B cell (primary cell): ENCODE measurements at regions not wholly inside any gene's neighbourhood (a gene's known extent, or its start where the extent isn't known, plus 50 kb on each side); places are given as distances from the start of the nearest gene placed in this dataset.

Source experiments
- ATAC-seq: fragments of 200-7000 bp; cut with Tn5 transposase; one replicate; pipeline ENCODE4 v1.10.0; 2021; ENCODE audit warnings: low read depth, mild to moderate bottlenecking, moderate number of reproducible peaks, moderate library complexity
- CTCF ChIA-PET: fragments of 350-600 bp; sonication (Branson Sonifier 250); formaldehyde crosslinking; loops from one replicate; lab custom pipeline; 2021; ENCODE audit warnings: antibody characterized with exemption, inconsistent platforms; lab: Charles Lee
- POLR2A ChIA-PET: fragments of 350-600 bp; sonication (Branson Sonifier 250); formaldehyde crosslinking; loops from one replicate; lab custom pipeline; 2021; ENCODE audit warnings: antibody characterized with exemption; lab: Charles Lee
- DNase-seq: peaks from one replicate; pipeline ENCODE4 v3.0.0; 2013
- H2AFZ ChIP-seq: 2 replicates; pipeline ENCODE4 v1.6.1; 2012; ENCODE audit warnings: mild to moderate bottlenecking, low read depth, low read length; ENCODE audit not compliant: insufficient read depth, poor library complexity, severe bottlenecking
- H3K27ac ChIP-seq, 2 donors: 1 replicate in 1 of 2; 2 replicates in 1 of 2; pipeline ENCODE4 v1.5.1; 2012 to 2013; ENCODE audit warnings: low read length in 2 of 2, mild to moderate bottlenecking in 2 of 2, moderate library complexity in 1 of 2
- H3K27me3 ChIP-seq, 4 experiments: fragments of 200-600 bp in 1 of 4; sonication (generic) in 1 of 4; replicated peaks in 1 of 4; 1 replicate in 2 of 4; 2 replicates in 2 of 4; pipeline versions ENCODE4 v1.6.1 to v1.7.0; 2013 to 2016; ENCODE audit warnings: low read length in 3 of 4, mild to moderate bottlenecking in 2 of 4, mixed read lengths in 1 of 4, moderate library complexity in 1 of 4; ENCODE audit not compliant: insufficient read depth in 4 of 4, control insufficient read depth in 3 of 4; ENCODE audit errors: control extremely low read depth in 1 of 4
- H3K36me3 ChIP-seq, 2 experiments: replicated peaks in 1 of 2; 1 replicate in 1 of 2; 2 replicates in 1 of 2; pipeline versions ENCODE4 v1.6.1 to v1.7.1; 2013; ENCODE audit warnings: low read length in 1 of 2; ENCODE audit not compliant: insufficient read depth in 2 of 2, control insufficient read depth in 1 of 2; ENCODE audit errors: control extremely low read depth in 1 of 2, extremely low read depth in 1 of 2
- H3K4me1 ChIP-seq, 2 donors: fragments of 200-600 bp in 1 of 2; sonication (generic) in 1 of 2; 1 replicate in 1 of 2; 2 replicates in 1 of 2; pipeline versions ENCODE4 v1.5.1 to v1.6.1; 2013 to 2017; ENCODE audit warnings: low read length in 2 of 2; ENCODE audit not compliant: control insufficient read depth in 2 of 2, insufficient read depth in 2 of 2
- H3K4me2 ChIP-seq: replicated peaks from 2 replicates; pipeline ENCODE3; 2012; ENCODE audit warnings: mild to moderate bottlenecking, low read depth, low read length; ENCODE audit not compliant: poor library complexity, severe bottlenecking
- H3K4me3 ChIP-seq, 5 experiments: fragments of 200-600 bp in 1 of 5; sonication (generic) in 1 of 5; 1 replicate in 3 of 5; 2 replicates in 2 of 5; pipeline versions ENCODE4 v1.5.1 to v1.7.0; 2011 to 2016; ENCODE audit warnings: low read length in 4 of 5, mild to moderate bottlenecking in 4 of 5, low read depth in 2 of 5, control low read depth in 1 of 5, moderate library complexity in 1 of 5; ENCODE audit not compliant: insufficient read depth in 1 of 5; ENCODE audit errors: control extremely low read depth in 1 of 5, extremely low read depth in 1 of 5
- H3K79me2 ChIP-seq: fragments of 200-600 bp; sonication (generic); one replicate; pipeline ENCODE4 v1.6.0; 2016; ENCODE audit warnings: low read length; ENCODE audit not compliant: control insufficient read depth, insufficient read depth
- H3K9ac ChIP-seq: fragments of 200-600 bp; sonication (generic); 2 replicates; pipeline ENCODE4 v1.6.1; 2017; ENCODE audit warnings: mild to moderate bottlenecking, low read length, moderate library complexity
- H3K9me3 ChIP-seq, 3 donors: one replicate each; pipeline versions ENCODE4 v1.6.1 to v1.7.1; 2013; ENCODE audit warnings: low read length in 2 of 3; ENCODE audit not compliant: control insufficient read depth in 2 of 3, insufficient read depth in 1 of 3; ENCODE audit errors: control extremely low read depth in 1 of 3
- H4K20me1 ChIP-seq: 2 replicates; pipeline ENCODE4 v1.6.0; 2012; ENCODE audit warnings: mild to moderate bottlenecking, low read length; ENCODE audit not compliant: insufficient read depth, control insufficient read depth, poor library complexity, severe bottlenecking
- H3K27ac Mint-ChIP-seq: one replicate; pipeline ENCODE4 v1.8.0; 2021; ENCODE audit warnings: mixed read lengths
- H3K27me3 Mint-ChIP-seq: one replicate; pipeline ENCODE4 v1.8.0; 2021; ENCODE audit warnings: mixed read lengths
- H3K4me1 Mint-ChIP-seq: one replicate; pipeline ENCODE4 v1.8.0; 2021; ENCODE audit warnings: mixed read lengths
- H3K4me3 Mint-ChIP-seq: one replicate; pipeline ENCODE4 v1.8.0; 2021; ENCODE audit warnings: mixed read lengths
- H3K9me3 Mint-ChIP-seq: one replicate; pipeline ENCODE4 v1.8.0; 2022; ENCODE audit warnings: mixed read lengths; ENCODE audit not compliant: insufficient read depth
- EZH2 ChIP-seq: IDR thresholded peaks from 2 replicates; pipeline ENCODE4 v1.6.1; 2012; ENCODE audit warnings: borderline replicate concordance, low read depth, mild to moderate bottlenecking, moderate library complexity, low read length; ENCODE audit not compliant: insufficient read depth, poor library complexity, severe bottlenecking
- WGBS: methylation state at CpG from one replicate; pipeline ENCODE4 v1.1.5; 2013; ENCODE audit warnings: missing lambda C conversion rate; ENCODE audit not compliant: insufficient coverage; 5-methylcytosine and 5-hydroxymethylcytosine counted together
- intact Hi-C: fragments of 100-400 bp; cut with micrococcal nuclease; formaldehyde crosslinking; loops from one replicate; pipeline ENCODE4 v1.10.0; 2022
- TF ChIP-seq, protein P1 (sequence below): fragments of 200-600 bp; IDR thresholded peaks from one replicate; pipeline ENCODE4 v1.8.0; 2022; ENCODE audit warnings: antibody characterized with exemption, mild to moderate bottlenecking

DNA sequence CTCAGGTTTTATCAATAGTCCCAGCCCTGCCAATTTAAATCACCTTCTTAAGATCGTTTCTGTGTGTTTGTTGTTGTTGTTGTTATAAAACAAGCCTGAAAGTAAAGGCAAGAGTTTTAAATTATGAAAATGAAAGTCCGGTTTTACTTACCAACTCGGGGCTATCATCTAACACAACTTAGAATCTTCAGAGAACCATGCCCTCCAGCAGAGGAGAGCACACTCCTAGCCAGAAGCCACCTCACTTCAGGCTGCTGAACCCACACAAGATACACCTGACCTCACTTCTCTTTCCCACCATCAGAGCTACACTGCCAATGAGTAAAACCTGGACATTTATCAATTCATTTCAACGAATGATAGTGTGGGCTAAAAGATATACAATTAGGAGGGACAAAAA is 335.2 kb downstream of the IRS1 start:
- intact Hi-C loops, result no loop called here
- Histone ChIP-seq H3K9ac (no peak overlapping the region), H3K27me3 (no peaks in the 10 kb centered on the region), H4K20me1 (no peaks in the 10 kb centered on the region), H3K36me3 (no peaks in the 10 kb centered on the region), H3K4me3 (no peak overlapping the region), H3K79me2 (no peaks in the 10 kb centered on the region), H3K9me3 (no peaks in the 10 kb centered on the region), H3K4me1 (no peaks in the 10 kb centered on the region), H2AFZ (no peak overlapping the region), H3K27ac (no peak overlapping the region), H3K4me2 (no peak overlapping the region)
- H3K27me3 Mint-ChIP-seq, result no peaks in the 10 kb centered on the region
- ATAC-seq (no peak), DNase-seq (no peak)
- H3K9me3 Mint-ChIP-seq, result no peaks in the 10 kb centered on the region
- ChIA-PET POLR2A (no interaction called here), CTCF (no interaction called here)
- H3K27ac Mint-ChIP-seq, result no peak overlapping the region
- no peak for TF ChIP-seq EZH2
- TF ChIP-seq, protein P1, sequence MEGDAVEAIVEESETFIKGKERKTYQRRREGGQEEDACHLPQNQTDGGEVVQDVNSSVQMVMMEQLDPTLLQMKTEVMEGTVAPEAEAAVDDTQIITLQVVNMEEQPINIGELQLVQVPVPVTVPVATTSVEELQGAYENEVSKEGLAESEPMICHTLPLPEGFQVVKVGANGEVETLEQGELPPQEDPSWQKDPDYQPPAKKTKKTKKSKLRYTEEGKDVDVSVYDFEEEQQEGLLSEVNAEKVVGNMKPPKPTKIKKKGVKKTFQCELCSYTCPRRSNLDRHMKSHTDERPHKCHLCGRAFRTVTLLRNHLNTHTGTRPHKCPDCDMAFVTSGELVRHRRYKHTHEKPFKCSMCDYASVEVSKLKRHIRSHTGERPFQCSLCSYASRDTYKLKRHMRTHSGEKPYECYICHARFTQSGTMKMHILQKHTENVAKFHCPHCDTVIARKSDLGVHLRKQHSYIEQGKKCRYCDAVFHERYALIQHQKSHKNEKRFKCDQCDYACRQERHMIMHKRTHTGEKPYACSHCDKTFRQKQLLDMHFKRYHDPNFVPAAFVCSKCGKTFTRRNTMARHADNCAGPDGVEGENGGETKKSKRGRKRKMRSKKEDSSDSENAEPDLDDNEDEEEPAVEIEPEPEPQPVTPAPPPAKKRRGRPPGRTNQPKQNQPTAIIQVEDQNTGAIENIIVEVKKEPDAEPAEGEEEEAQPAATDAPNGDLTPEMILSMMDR, result no peak
- H3K4me3 Mint-ChIP-seq, result no peak overlapping the region
- H3K4me1 Mint-ChIP-seq, result no peaks in the 10 kb centered on the region
- WGBS, result 88% methylated on average over 2 of the region's 4 CpGs

DNA sequence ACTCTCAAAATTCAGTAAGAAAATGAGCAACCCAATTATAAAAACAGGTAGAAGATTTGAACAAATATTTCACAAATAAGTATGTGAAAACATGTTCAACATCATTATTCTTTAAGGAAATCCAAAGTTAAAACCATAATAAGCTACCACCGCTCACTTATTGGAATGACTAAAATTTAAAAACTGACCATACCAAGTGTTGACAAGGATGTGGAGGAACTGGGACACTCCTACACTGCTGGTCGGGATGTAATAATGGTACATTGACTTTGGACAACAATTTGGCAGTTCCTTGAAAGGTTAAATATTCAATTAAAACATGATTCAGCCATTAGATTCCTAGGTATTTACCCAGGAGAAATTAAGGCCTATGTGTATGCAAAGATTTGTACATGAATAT is 336.5 kb downstream of the IRS1 start:
- H3K36me3 ChIP-seq, result no peaks in the 10 kb centered on the region
- no peaks in the 10 kb centered on the region for H4K20me1 ChIP-seq
- H3K4me3 ChIP-seq, result no peak overlapping the region
- no peaks in the 10 kb centered on the region for H3K4me1 ChIP-seq
- H3K9me3 Mint-ChIP-seq, result no peaks in the 10 kb centered on the region
- no peaks in the 10 kb centered on the region for H3K9me3 ChIP-seq
- no peak overlapping the region for H3K4me3 Mint-ChIP-seq
- H3K27ac ChIP-seq, result no peak overlapping the region
- ChIA-PET CTCF (interaction anchor here (0.5 kb wide), 1 partner anchor 327 kb away, joined by 3 read pairs; no protein-coding TSS in a partner anchor), POLR2A (no interaction called here)
- DNase-seq (no peak), ATAC-seq (no peak)
- no peaks in the 10 kb centered on the region for H3K27me3 ChIP-seq
- H3K27me3 Mint-ChIP-seq, result peaks cover 2% of the 10 kb centered on the region
- H3K4me1 Mint-ChIP-seq, result no peaks in the 10 kb centered on the region
- no peak overlapping the region for H2AFZ ChIP-seq
- WGBS, result no CpG with 5 or more reads among the region's 2 CpGs
- no peaks in the 10 kb centered on the region for H3K79me2 ChIP-seq
- intact Hi-C loops, result no loop called here
- no peak overlapping the region for H3K4me2 ChIP-seq
- H3K27ac Mint-ChIP-seq, result no peak overlapping the region
- no peak for TF ChIP-seq EZH2
- TF ChIP-seq, protein P1, result no peak
- no peak overlapping the region for H3K9ac ChIP-seq
